K562 (cell line): ENCODE measurements at regions not wholly inside any gene's neighbourhood (a gene's known extent, or its start where the extent isn't known, plus 50 kb on each side); places are given as distances from the start of the nearest gene placed in this dataset.

Experiments
- ATAC-seq: fragments of 200-7000 bp; cut with Tn5 transposase; 3 replicates; pipeline ENCODE4 v1.9.1; 2020; ENCODE audit warnings: moderate library complexity
- BruUV-seq: library from RNA; stranded (reverse); fragments of 400-500 nt; replicated peaks from 2 replicates; lab custom pipeline; 2021; lab: Mats Ljungman, UMichigan
- CTCF ChIA-PET: fragments of 300-600 bp; formaldehyde crosslinking; extraction: SDS; loops from one replicate; lab custom pipeline; 2021; ENCODE audit warnings: low intra/inter-chr PET ratio; lab: Yijun Ruan, JAX
- POLR2A ChIA-PET: fragments of 300-600, 350-650 bp; sonication (Branson Sonifier 250); formaldehyde crosslinking; extraction: SDS; loops from one replicate; lab custom pipeline; 2021; ENCODE audit warnings: antibody characterized with exemption, inconsistent platforms; lab: Yijun Ruan, JAX
- DNase-seq, 4 experiments: peaks; one replicate each; pipeline versions ENCODE4 v3.0.0 to v3.0.0-alpha.2; 2011 to 2018; ENCODE audit warnings: low spot score in 3 of 4, mixed read lengths in 3 of 4; ENCODE audit errors: extremely low read depth in 1 of 4
- FAIRE-seq: peaks from 2 replicates; lab custom pipeline; 2011; peaks lifted over from hg19 to GRCh38; lab: Jason Lieb, UNC
- H2AFZ ChIP-seq: 2 replicates; pipeline ENCODE4 v1.6.0; 2011; ENCODE audit warnings: low read depth, low read length, control low read depth, inconsistent platforms
- H3K27ac ChIP-seq: fragments of 200-600 bp; 3 replicates; pipeline ENCODE4 v1.8.0; 2011; ENCODE audit warnings: low read depth, mild to moderate bottlenecking, control low read depth, inconsistent platforms, low read length, moderate library complexity, mixed read lengths; ENCODE audit errors: extremely low read depth
- H3K27me3 ChIP-seq, 2 experiments: fragments of 300-600 bp in 1 of 2; 2 replicates in 1 of 2; 3 replicates in 1 of 2; pipeline versions ENCODE4 v1.6.0 to v1.8.0; 2011; ENCODE audit warnings: inconsistent platforms in 2 of 2, low read length in 2 of 2, mild to moderate bottlenecking in 1 of 2, mixed read lengths in 1 of 2, moderate library complexity in 1 of 2; ENCODE audit not compliant: control insufficient read depth in 2 of 2, insufficient read depth in 2 of 2
- H3K36me3 ChIP-seq: fragments of 300-600 bp; 3 replicates; pipeline ENCODE4 v1.8.0; 2011; ENCODE audit warnings: mild to moderate bottlenecking, low read length, inconsistent platforms; ENCODE audit not compliant: control insufficient read depth, insufficient read depth
- H3K4me1 ChIP-seq, 2 experiments: fragments of 200-600 bp in 1 of 2; replicated peaks in 1 of 2; 2 replicates in 1 of 2; 3 replicates in 1 of 2; pipeline versions ENCODE4 v1.5.1 to v1.8.0; 2011; ENCODE audit warnings: inconsistent platforms in 2 of 2, low read length in 2 of 2, mild to moderate bottlenecking in 1 of 2, mixed read lengths in 1 of 2, moderate library complexity in 1 of 2; ENCODE audit not compliant: control insufficient read depth in 2 of 2, insufficient read depth in 2 of 2
- H3K4me2 ChIP-seq: 2 replicates; pipeline ENCODE4 v1.6.1; 2011; ENCODE audit warnings: low read length, control low read depth, inconsistent platforms, mixed read lengths; ENCODE audit not compliant: insufficient read depth
- H3K4me3 ChIP-seq: fragments of 200-600 bp; sonication (generic), shearing (Covaris generic); 2 replicates; pipeline ENCODE4 v1.5.1; 2016; ENCODE audit warnings: control low read depth, inconsistent platforms
- H3K79me2 ChIP-seq: fragments of 200-600 bp; 3 replicates; pipeline ENCODE4 v1.8.0; 2011; ENCODE audit warnings: low read length, inconsistent platforms; ENCODE audit not compliant: control insufficient read depth, insufficient read depth
- H3K9ac ChIP-seq, 2 experiments: 2 replicates each; pipeline versions ENCODE4 v1.6.0 to v1.6.1; 2011; ENCODE audit warnings: low read depth in 2 of 2, low read length in 2 of 2, control low read depth in 1 of 2, inconsistent platforms in 1 of 2, mild to moderate bottlenecking in 1 of 2, mixed read lengths in 1 of 2; ENCODE audit not compliant: insufficient read depth in 1 of 2
- H3K9me1 ChIP-seq: one replicate; pipeline ENCODE4 v1.6.0; 2011; ENCODE audit warnings: inconsistent platforms, mild to moderate bottlenecking, low read length, moderate library complexity; ENCODE audit not compliant: control insufficient read depth, insufficient read depth
- H3K9me3 ChIP-seq: replicated peaks from 2 replicates; pipeline ENCODE4 v1.5.1; 2011; ENCODE audit warnings: low read depth, low read length, inconsistent platforms; ENCODE audit not compliant: control insufficient read depth, insufficient read depth
- H4K20me1 ChIP-seq: replicated peaks from 2 replicates; pipeline ENCODE4 v1.6.1; 2011; ENCODE audit warnings: low read length, inconsistent platforms, mixed read lengths; ENCODE audit not compliant: control insufficient read depth, insufficient read depth
- ARNT ChIP-seq, 2 experiments: fragments of 450-650 bp; IDR thresholded peaks; 2 replicates each; pipeline ENCODE4 v1.6.1; 2016; ENCODE audit warnings: mild to moderate bottlenecking in 1 of 2
- CAMTA2 ChIP-seq: fragments of 250-450 bp; sonication (Bioruptor Pico); conservative IDR thresholded peaks from 2 replicates; pipeline ENCODE4 v1.5.1; 2022
- DMBX1 ChIP-seq: fragments of 250-450 bp; sonication (Bioruptor Pico); IDR thresholded peaks from 2 replicates; pipeline ENCODE4 v1.8.0; 2022; ENCODE audit warnings: inconsistent platforms, mild to moderate bottlenecking, moderate library complexity, borderline replicate concordance
- ETV1 ChIP-seq: fragments of 450-650 bp; conservative IDR thresholded peaks from 2 replicates; pipeline ENCODE4 v1.6.1; 2016; ENCODE audit warnings: missing genetic modification characterization, control low read depth, low read depth, missing compliant biosample characterization
- HDAC2 ChIP-seq: fragments of 450-650 bp; IDR thresholded peaks from 2 replicates; pipeline ENCODE4 v1.6.1; 2016; ENCODE audit warnings: mild to moderate bottlenecking
- IFI16 ChIP-seq: fragments of 250-450 bp; sonication (Bioruptor Pico); IDR thresholded peaks from 2 replicates; pipeline ENCODE4 v2.1.2; 2022; ENCODE audit warnings: mild to moderate bottlenecking, inconsistent platforms
- KDM2B ChIP-seq: fragments of 250-450 bp; sonication (Bioruptor Pico); IDR thresholded peaks from 2 replicates; pipeline ENCODE4 v1.8.0; 2021; ENCODE audit warnings: mild to moderate bottlenecking, moderate library complexity
- MECOM ChIP-seq: fragments of 250-450 bp; sonication (Bioruptor Pico); IDR thresholded peaks from 2 replicates; pipeline ENCODE4 v1.8.0; 2022; ENCODE audit warnings: inconsistent platforms
- PCBP2 ChIP-seq: fragments of 200-400 bp; formaldehyde crosslinking; IDR thresholded peaks from 2 replicates; pipeline ENCODE4 v1.6.1; 2018; ENCODE audit warnings: low read length, low read depth, mild to moderate bottlenecking, moderate library complexity; ENCODE audit not compliant: poor library complexity, severe bottlenecking
- RBM25 ChIP-seq: fragments of 200-400 bp; formaldehyde crosslinking; IDR thresholded peaks from 2 replicates; pipeline ENCODE4 v1.6.1; 2018; ENCODE audit warnings: low read length, low read depth, moderate library complexity; ENCODE audit not compliant: severe bottlenecking
- ZNF347 ChIP-seq: fragments of 450-650 bp; formaldehyde crosslinking; IDR thresholded peaks from 2 replicates; pipeline ENCODE4 v1.4.0; 2020; ENCODE audit warnings: low read depth, mild to moderate bottlenecking, moderate library complexity
- WGBS: fragments of 100-300 bp; shearing (Covaris generic); methylation state at CpG from one replicate; pipeline ENCODE4 v1.1.6; 2016; ENCODE audit warnings: low coverage, mixed read lengths; ENCODE audit not compliant: insufficient coverage; ENCODE audit errors: missing lambda C conversion rate; 5-methylcytosine and 5-hydroxymethylcytosine counted together
- in situ Hi-C: fragments of 300-500 bp; cut with MboI; formaldehyde crosslinking; loops from 4 replicates; pipeline ENCODE4 v1.15.0; 2018; ENCODE audit warnings: inconsistent platforms, mixed read lengths
- intact Hi-C: fragments of 100-400 bp; cut with micrococcal nuclease; formaldehyde crosslinking; loops from 2 replicates; pipeline ENCODE4 v1.14.2; 2022
- TF ChIP-seq, protein P1 (sequence below): fragments of 450-650 bp; formaldehyde crosslinking; IDR thresholded peaks from 2 replicates; pipeline ENCODE4 v1.4.0; 2020; ENCODE audit warnings: mild to moderate bottlenecking, moderate library complexity
- TF ChIP-seq, protein P2 (sequence below): fragments of 150-350 bp; conservative IDR thresholded peaks from 2 replicates; pipeline ENCODE4 v1.6.1; 2014; ENCODE audit warnings: low read length

DNA sequence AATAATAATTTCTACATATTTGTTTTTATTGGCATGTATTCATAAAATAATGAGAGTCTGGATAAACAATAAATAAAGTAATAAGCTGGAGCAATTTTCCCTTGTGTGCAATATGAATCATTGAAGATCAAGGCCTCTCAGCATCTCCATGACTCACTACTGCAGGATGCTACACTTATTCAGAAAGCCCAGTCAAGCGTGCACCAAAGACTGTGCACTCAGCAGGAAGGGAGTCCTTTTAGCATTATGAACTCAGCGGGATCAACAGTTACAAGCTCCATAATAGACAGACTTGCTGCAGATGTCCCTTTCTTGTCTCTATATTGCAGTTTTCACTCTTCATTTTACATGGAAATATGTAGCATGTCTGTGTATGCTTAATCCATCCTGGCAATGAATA lies 485.3 kb downstream of the CDH9 start:
- 0% methylated on average over 2 of the region's 2 CpGs for WGBS
- intact Hi-C loops, result no loop called here
- Histone ChIP-seq H3K4me3 (no peak overlapping the region), H3K27me3 (no peaks in the 10 kb centered on the region), H3K9ac (no peak overlapping the region), H3K9me1 (no peaks in the 10 kb centered on the region), H3K36me3 (no peaks in the 10 kb centered on the region), H3K4me2 (no peak overlapping the region), H4K20me1 (no peaks in the 10 kb centered on the region), H3K79me2 (no peaks in the 10 kb centered on the region), H3K4me1 (no peaks in the 10 kb centered on the region), H3K27ac (no peak overlapping the region), H2AFZ (no peak overlapping the region), H3K9me3 (no peaks in the 10 kb centered on the region)
- CTCF ChIA-PET, result no interaction called here
- POLR2A ChIA-PET, result no interaction called here
- FAIRE-seq, result no peak
- no peak for ATAC-seq
- BruUV-seq, result no TSS peak
- no peak for TF ChIP-seq HDAC2
- TF ChIP-seq, protein P1, sequence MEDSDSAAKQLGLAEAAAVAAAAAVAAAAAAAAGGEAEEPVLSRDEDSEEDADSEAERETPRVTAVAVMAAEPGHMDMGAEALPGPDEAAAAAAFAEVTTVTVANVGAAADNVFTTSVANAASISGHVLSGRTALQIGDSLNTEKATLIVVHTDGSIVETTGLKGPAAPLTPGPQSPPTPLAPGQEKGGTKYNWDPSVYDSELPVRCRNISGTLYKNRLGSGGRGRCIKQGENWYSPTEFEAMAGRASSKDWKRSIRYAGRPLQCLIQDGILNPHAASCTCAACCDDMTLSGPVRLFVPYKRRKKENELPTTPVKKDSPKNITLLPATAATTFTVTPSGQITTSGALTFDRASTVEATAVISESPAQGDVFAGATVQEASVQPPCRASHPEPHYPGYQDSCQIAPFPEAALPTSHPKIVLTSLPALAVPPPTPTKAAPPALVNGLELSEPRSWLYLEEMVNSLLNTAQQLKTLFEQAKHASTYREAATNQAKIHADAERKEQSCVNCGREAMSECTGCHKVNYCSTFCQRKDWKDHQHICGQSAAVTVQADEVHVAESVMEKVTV (CRISPR knock-in tag), result no peak
- TF ChIP-seq DMBX1, result no peak
- no peak for TF ChIP-seq ZNF347 (CRISPR knock-in tag)
- no peak for TF ChIP-seq IFI16 (CRISPR knock-in tag)
- TF ChIP-seq ARNT (IDR thresholded peaks at IDR 0.05), result no peak
- TF ChIP-seq MECOM (CRISPR knock-in tag), result no peak
- TF ChIP-seq RBM25, result no peak
- TF ChIP-seq, protein P2, sequence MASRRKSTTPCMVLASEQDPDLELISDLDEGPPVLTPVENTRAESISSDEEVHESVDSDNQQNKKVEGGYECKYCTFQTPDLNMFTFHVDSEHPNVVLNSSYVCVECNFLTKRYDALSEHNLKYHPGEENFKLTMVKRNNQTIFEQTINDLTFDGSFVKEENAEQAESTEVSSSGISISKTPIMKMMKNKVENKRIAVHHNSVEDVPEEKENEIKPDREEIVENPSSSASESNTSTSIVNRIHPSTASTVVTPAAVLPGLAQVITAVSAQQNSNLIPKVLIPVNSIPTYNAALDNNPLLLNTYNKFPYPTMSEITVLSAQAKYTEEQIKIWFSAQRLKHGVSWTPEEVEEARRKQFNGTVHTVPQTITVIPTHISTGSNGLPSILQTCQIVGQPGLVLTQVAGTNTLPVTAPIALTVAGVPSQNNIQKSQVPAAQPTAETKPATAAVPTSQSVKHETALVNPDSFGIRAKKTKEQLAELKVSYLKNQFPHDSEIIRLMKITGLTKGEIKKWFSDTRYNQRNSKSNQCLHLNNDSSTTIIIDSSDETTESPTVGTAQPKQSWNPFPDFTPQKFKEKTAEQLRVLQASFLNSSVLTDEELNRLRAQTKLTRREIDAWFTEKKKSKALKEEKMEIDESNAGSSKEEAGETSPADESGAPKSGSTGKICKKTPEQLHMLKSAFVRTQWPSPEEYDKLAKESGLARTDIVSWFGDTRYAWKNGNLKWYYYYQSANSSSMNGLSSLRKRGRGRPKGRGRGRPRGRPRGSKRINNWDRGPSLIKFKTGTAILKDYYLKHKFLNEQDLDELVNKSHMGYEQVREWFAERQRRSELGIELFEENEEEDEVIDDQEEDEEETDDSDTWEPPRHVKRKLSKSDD, result no peak
- TF ChIP-seq PCBP2, result no peak
- TF ChIP-seq KDM2B (CRISPR knock-in tag), result no peak
- TF ChIP-seq ETV1 (tag), result no peak
- TF ChIP-seq CAMTA2 (CRISPR knock-in tag), result no peak
- in situ Hi-C loops, result no loop called here
- no peak for DNase-seq
